Keratinocyte (primary cell): ENCODE measurements at regions not wholly inside any gene's neighbourhood (a gene's known extent, or its start where the extent isn't known, plus 50 kb on each side); places are given as distances from the start of the nearest gene placed in this dataset.

Experiments used
- DNase-seq: peaks from one replicate; pipeline ENCODE4 v3.0.0-alpha.2; 2011; ENCODE audit warnings: low read depth, missing footprints, low spot score
- FAIRE-seq: peaks from 2 replicates; lab custom pipeline; 2011; peaks lifted over from hg19 to GRCh38; lab: Jason Lieb, UNC
- H2AFZ ChIP-seq: 2 replicates; pipeline ENCODE4 v1.6.0; 2012; ENCODE audit warnings: low read length, control low read depth, inconsistent platforms; ENCODE audit not compliant: control insufficient read depth
- H3K27ac ChIP-seq: 2 replicates; pipeline ENCODE4 v1.5.1; 2011; ENCODE audit warnings: low read length; ENCODE audit not compliant: control insufficient read depth, insufficient read depth
- H3K27me3 ChIP-seq: 3 replicates; pipeline ENCODE4 v1.6.0; 2011; ENCODE audit warnings: low read length; ENCODE audit not compliant: control insufficient read depth, insufficient read depth; ENCODE audit errors: extremely low read depth
- H3K36me3 ChIP-seq, 2 experiments: 2 replicates in 1 of 2; 3 replicates in 1 of 2; pipeline ENCODE4 v1.5.1; 2011; ENCODE audit warnings: low read length in 2 of 2, mild to moderate bottlenecking in 1 of 2; ENCODE audit not compliant: control insufficient read depth in 2 of 2, insufficient read depth in 2 of 2; ENCODE audit errors: extremely low read depth in 1 of 2
- H3K4me1 ChIP-seq: 3 replicates; pipeline ENCODE4 v1.5.1; 2011; ENCODE audit warnings: low read length; ENCODE audit not compliant: control insufficient read depth, insufficient read depth; ENCODE audit errors: extremely low read depth
- H3K4me2 ChIP-seq: 3 replicates; pipeline ENCODE4 v1.6.0; 2011; ENCODE audit warnings: low read depth, low read length; ENCODE audit not compliant: control insufficient read depth, insufficient read depth; ENCODE audit errors: extremely low read depth
- H3K4me3 ChIP-seq, 3 experiments: fragments of 200-600 bp in 1 of 3; sonication (generic) in 1 of 3; 2 replicates in 2 of 3; 3 replicates in 1 of 3; pipeline ENCODE4 v1.5.1; 2011 to 2016; ENCODE audit warnings: low read length in 3 of 3, mild to moderate bottlenecking in 3 of 3, control low read depth in 2 of 3, inconsistent platforms in 1 of 3, low read depth in 1 of 3, mixed read lengths in 1 of 3, mixed run types in 1 of 3, moderate library complexity in 1 of 3; ENCODE audit not compliant: control insufficient read depth in 2 of 3, insufficient read depth in 2 of 3; ENCODE audit errors: extremely low read depth in 1 of 3
- H3K79me2 ChIP-seq: 2 replicates; pipeline ENCODE4 v1.6.0; 2012; ENCODE audit warnings: low read length; ENCODE audit not compliant: control insufficient read depth, insufficient read depth
- H3K9ac ChIP-seq: 3 replicates; pipeline ENCODE4 v1.6.0; 2011; ENCODE audit warnings: low read length; ENCODE audit not compliant: control insufficient read depth, insufficient read depth; ENCODE audit errors: extremely low read depth
- H3K9me1 ChIP-seq: 3 replicates; pipeline ENCODE4 v1.6.0; 2011; ENCODE audit warnings: low read length; ENCODE audit not compliant: control insufficient read depth, insufficient read depth; ENCODE audit errors: extremely low read depth
- H3K9me3 ChIP-seq: 2 replicates; pipeline ENCODE4 v1.5.1; 2012; ENCODE audit warnings: low read depth, low read length; ENCODE audit not compliant: control insufficient read depth
- H4K20me1 ChIP-seq: 3 replicates; pipeline ENCODE4 v1.6.0; 2011; ENCODE audit warnings: low read length; ENCODE audit not compliant: control insufficient read depth, insufficient read depth; ENCODE audit errors: extremely low read depth
- CTCF ChIP-seq, 3 experiments: IDR thresholded peaks in 1 of 3; conservative IDR thresholded peaks in 1 of 3; optimal IDR thresholded peaks in 1 of 3; 2 replicates in 2 of 3; 3 replicates in 1 of 3; pipeline versions ENCODE3 to v1.5.1; 2011; ENCODE audit warnings: low read length in 3 of 3, mild to moderate bottlenecking in 3 of 3, moderate library complexity in 2 of 3, control low read depth in 1 of 3, inconsistent platforms in 1 of 3; ENCODE audit not compliant: insufficient read depth in 2 of 3; ENCODE audit errors: extremely low read depth in 1 of 3
- EZH2 ChIP-seq: IDR thresholded peaks from one replicate; pipeline ENCODE4 v1.6.1; 2012; ENCODE audit warnings: inconsistent platforms, mild to moderate bottlenecking, low read length, moderate library complexity
- dilution Hi-C: fragments of 300-500 bp; cut with MboI; formaldehyde crosslinking; loops from one replicate; pipeline ENCODE4 v1.7.0; 2020; ENCODE audit warnings: low sequenced_read_pairs; ENCODE audit not compliant: extremely low pct_ligation_motif_present

DNA sequence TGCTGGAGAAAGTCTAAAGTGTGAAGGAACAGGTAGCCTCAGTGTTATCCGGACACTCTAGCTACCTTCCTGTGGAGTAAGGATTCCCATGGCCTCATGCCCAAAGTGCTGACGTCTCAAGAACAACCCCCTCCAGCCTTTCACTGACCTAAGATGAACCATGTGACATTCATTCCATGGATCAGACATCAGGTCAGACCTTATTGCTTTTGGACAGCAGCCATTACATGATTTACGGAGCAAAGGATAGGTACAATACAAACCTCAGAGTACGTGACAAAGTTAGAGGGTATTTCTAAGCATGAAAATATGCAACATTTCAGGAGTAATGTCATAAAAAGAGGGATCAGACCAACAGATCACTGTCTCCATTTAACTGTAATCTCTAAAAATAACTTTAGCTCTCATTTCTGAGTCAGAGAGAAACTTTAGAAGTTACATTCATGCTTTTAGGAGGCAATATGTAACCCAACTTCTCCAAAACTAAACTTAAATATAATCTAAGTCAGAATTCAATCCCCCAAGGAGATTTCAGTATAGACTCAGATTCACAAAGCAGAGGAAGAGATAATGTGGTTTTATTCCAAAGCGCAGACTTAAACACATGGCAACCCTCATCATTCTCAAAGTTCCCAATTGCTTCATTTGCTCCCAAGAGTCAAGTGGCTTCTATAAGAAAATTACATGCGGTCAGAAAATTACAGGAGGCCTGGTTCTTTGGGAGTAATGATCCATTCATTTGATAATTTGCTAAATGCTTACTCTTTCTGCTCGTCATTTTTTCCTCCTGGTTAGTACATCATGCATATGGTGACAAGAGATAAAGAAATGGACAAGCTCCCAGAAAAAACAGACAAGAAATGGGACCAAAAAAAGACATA is 280.4 kb downstream of the SETD4 start:
- H3K27me3 ChIP-seq, result no peaks in the 10 kb centered on the region
- H3K4me2 ChIP-seq, result no peak overlapping the region
- TF ChIP-seq EZH2, result no peak
- no peak for TF ChIP-seq CTCF (optimal IDR thresholded peaks at IDR 0.05 in 1 of 3, IDR thresholded peaks at IDR 0.05 in 1 of 3, conservative IDR thresholded peaks at IDR 0.05 in 1 of 3; ENCODE audit: extremely low read depth in 1 of 3, insufficient read depth in 2 of 3, low read length in 3 of 3)
- no peak for FAIRE-seq
- no peak overlapping the region for H3K4me3 ChIP-seq
- H3K9me1 ChIP-seq, result no peaks in the 10 kb centered on the region
- no peak overlapping the region for H3K27ac ChIP-seq
- H3K9ac ChIP-seq, result no peak overlapping the region
- H3K4me1 ChIP-seq, result peaks cover 14% of the 10 kb centered on the region
- dilution Hi-C loops, result no loop called here
- no peaks in the 10 kb centered on the region for H3K79me2 ChIP-seq
- H3K9me3 ChIP-seq, result no peaks in the 10 kb centered on the region
- H2AFZ ChIP-seq, result no peak overlapping the region
- H4K20me1 ChIP-seq, result no peaks in the 10 kb centered on the region
- no peak for DNase-seq
- H3K36me3 ChIP-seq, result no peaks in the 10 kb centered on the region

GRCh38 chr21:35779167-35779566 is 281.2 kb downstream of the SETD4 start:
- H3K4me1 ChIP-seq, result peaks cover 14% of the 10 kb centered on the region
- FAIRE-seq, result no peak
- no peak overlapping the region for H3K27ac ChIP-seq
- H3K4me2 ChIP-seq, result no peak overlapping the region
- H4K20me1 ChIP-seq, result no peaks in the 10 kb centered on the region
- H3K36me3 ChIP-seq, result no peaks in the 10 kb centered on the region
- H3K9ac ChIP-seq, result no peak overlapping the region
- H3K9me3 ChIP-seq, result no peaks in the 10 kb centered on the region
- DNase-seq, result no peak
- H2AFZ ChIP-seq, result no peak overlapping the region
- TF ChIP-seq CTCF (optimal IDR thresholded peaks at IDR 0.05 in 1 of 3, IDR thresholded peaks at IDR 0.05 in 1 of 3, conservative IDR thresholded peaks at IDR 0.05 in 1 of 3; ENCODE audit: extremely low read depth in 1 of 3, insufficient read depth in 2 of 3, low read length in 3 of 3) (no peak), EZH2 (no peak)
- no peaks in the 10 kb centered on the region for H3K9me1 ChIP-seq
- dilution Hi-C loops, result no loop called here
- no peaks in the 10 kb centered on the region for H3K27me3 ChIP-seq
- H3K4me3 ChIP-seq, result no peak overlapping the region
- no peaks in the 10 kb centered on the region for H3K79me2 ChIP-seq
